PC-3 (cell line): ENCODE measurements at regions not wholly inside any gene's neighbourhood (a gene's known extent, or its start where the extent isn't known, plus 50 kb on each side); places are given as distances from the start of the nearest gene placed in this dataset.

Experiments used
- EZH2 ChIP-seq: fragments of 300-600 bp; sonication (generic); IDR thresholded peaks from one replicate; pipeline ENCODE4 v1.6.1; 2017; ENCODE audit warnings: antibody characterized with exemption, mild to moderate bottlenecking, low read length; ENCODE audit not compliant: unreplicated experiment
- EZH2phosphoT487 ChIP-seq: fragments of 300-600 bp; sonication (generic); IDR thresholded peaks from 2 replicates; pipeline ENCODE4 v1.6.1; 2018; ENCODE audit warnings: mild to moderate bottlenecking, antibody characterized with exemption, low read length, borderline replicate concordance
- TF ChIP-seq, protein P1 (sequence below): fragments of 300-600 bp; sonication (generic); conservative IDR thresholded peaks from 2 replicates; pipeline ENCODE4 v1.5.1; 2017; ENCODE audit warnings: antibody characterized with exemption, low read depth, mild to moderate bottlenecking, low read length

DNA sequence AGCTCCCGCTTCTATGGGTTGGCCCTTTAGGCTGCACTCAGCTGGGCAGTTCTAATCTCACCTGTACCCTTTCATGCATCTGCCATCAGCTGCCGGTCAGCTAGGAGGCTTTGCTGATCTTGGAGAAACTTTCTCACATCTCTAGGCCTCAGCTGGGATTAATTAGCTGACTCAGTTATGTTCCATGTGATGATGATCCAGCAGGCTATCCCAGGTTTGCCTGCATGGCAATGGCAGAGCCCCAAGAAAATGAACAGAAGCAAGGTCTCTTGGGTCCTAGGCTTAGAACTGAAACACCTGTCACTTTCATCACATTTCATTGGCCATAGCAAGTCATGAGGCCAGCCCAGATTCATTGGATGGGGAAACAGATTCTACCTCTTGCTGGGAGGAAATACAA lies 304.6 kb upstream of the TBC1D5 start:
- TF ChIP-seq, protein P1, sequence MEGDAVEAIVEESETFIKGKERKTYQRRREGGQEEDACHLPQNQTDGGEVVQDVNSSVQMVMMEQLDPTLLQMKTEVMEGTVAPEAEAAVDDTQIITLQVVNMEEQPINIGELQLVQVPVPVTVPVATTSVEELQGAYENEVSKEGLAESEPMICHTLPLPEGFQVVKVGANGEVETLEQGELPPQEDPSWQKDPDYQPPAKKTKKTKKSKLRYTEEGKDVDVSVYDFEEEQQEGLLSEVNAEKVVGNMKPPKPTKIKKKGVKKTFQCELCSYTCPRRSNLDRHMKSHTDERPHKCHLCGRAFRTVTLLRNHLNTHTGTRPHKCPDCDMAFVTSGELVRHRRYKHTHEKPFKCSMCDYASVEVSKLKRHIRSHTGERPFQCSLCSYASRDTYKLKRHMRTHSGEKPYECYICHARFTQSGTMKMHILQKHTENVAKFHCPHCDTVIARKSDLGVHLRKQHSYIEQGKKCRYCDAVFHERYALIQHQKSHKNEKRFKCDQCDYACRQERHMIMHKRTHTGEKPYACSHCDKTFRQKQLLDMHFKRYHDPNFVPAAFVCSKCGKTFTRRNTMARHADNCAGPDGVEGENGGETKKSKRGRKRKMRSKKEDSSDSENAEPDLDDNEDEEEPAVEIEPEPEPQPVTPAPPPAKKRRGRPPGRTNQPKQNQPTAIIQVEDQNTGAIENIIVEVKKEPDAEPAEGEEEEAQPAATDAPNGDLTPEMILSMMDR = no peak
- TF ChIP-seq EZH2phosphoT487 (no peak), EZH2 (no peak)
